IPS-11a (cell line): ENCODE measurements at regions not wholly inside any gene's neighbourhood (a gene's known extent, or its start where the extent isn't known, plus 50 kb on each side); places are given as distances from the start of the nearest gene placed in this dataset.

Experiments
- H3K4me3 ChIP-seq: one replicate; pipeline ENCODE4 v1.5.1; 2013; ENCODE audit warnings: low read depth, low read length, control low read depth

DNA sequence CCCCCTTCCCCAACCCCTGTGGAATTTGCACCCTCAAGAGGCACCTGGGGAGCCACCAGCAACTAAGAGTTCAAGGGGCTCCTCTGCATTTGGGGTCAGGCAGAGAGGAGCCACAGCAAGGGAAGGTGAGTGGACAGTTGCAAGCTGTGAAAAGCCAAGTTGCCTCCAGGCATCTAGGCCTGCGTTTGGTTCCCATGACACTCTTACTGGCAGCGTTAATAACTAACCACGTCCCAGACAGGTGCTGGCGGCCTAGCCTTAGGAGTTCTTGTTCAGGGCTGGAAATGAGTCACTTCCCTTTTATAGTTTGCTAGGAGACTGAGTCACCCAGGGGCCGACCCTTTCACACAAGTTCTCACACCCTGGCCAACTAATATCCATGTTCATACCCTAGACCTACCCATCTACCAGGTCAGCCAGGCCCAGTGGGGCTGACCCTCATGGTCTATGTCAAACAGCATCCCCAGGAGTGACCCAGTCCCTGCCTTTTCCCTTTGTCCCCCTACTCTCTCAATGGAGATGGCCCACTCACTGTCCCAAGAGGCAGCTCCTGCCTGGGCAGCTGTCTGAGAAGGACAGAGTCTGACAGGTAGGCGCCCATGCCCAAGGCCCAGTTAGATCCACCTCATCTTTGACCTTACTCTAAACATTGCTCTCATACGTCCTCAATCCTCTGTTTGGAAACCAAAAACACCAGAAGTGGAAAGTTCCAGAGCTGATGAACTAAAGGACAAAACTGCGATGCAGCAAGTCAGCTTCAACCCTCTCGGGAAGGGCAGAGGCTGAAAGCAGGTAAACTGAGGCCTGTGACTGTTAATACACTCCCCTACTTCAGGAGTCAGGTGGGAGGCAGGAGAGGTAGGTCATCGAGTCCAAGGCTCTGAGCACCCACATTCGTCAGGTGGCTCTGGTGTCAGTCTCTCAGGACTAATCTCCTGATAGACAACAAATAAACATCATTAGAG lies 300.6 kb downstream of the SOX9 start:
- H3K4me3 ChIP-seq, result no peak overlapping the region

DNA sequence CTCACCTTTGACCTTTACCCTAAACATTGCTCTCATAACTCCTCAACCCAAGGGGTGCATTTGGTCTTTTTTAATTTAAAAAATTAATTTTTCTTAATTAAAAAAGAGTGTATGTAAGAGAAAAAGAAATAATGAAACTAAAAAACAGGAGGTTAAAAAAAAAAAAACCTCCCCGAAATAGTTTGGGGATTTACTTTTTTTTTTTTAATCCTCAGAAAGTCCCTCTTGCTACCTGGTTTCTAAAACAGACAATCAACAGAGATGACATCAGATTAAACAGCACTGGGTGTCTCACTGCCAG lies 301.3 kb downstream of the SOX9 start:
- no peak overlapping the region for H3K4me3 ChIP-seq

DNA sequence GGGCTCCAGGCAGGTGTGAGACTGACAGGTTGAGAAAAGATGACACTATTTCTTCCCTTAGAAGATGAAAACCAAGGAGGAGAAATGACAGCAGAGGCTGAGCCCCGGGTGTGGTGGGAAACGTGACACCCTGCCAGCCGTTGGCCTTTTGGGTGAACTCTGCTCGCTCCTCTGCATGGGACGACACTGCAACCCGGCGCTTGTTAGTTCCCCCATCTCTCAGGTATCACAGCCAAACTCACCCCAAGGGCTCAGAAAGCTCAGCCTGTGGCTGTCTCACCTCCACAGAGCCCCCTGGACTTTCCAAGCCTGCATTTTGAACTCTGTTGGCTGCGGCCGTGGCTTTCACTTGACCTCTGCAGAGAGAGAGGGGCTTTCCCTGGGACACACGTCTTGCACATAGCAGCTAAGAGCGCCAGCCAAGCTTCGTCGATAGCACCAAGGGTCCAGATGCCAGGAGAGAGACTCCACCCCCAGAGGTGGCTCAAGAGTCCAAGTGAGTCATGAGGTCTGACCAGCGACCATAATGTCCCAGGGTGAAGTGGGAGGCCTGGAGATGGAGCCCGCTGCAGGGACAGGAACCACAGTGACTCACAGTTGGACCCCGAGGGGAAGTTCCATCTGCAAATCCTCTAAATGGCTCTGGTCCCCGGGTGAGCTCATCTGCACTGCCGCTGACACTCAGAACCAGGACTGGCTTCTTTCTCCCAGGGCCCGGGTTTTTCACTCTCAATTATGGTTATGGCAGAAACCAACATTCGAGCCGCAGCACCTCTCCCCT lies 301.9 kb downstream of the SOX9 start:
- H3K4me3 ChIP-seq, result no peak overlapping the region

DNA sequence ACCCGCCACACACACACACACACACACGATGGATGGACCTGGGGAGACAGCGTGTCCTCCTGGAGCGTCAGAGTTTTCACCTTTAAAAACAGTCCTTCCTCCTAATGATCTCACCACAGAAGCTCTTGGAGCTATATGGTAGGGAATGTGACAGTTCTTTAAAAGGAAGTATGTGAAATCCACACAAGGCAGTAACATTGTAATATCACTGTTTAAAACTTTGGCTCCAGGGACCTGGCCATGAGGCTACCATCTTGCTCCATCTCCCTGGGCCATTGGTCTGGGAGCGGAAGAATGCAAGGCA lies 302.4 kb downstream of the SOX9 start:
- H3K4me3 ChIP-seq, result no peak overlapping the region

DNA sequence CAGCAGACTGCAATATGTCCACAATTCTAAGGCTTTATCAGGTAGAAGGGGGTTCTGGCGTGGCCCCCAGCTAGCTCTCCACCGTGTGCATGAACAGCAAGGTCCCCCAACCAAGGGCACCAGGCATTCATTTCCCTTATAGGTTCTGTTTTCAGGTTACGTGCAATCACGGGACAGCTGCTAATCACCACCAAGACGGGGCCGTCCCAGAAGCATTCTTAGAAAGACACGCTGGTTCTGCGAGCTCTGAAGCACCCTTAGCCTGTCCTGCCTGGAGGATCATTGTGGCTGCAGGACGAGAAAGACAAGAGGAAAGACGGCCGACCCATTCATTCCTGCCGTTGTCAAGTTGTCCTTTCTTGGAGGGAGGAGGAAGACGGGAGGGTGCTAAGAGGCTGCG lies 302.9 kb downstream of the SOX9 start:
- H3K4me3 ChIP-seq, result no peak overlapping the region

DNA sequence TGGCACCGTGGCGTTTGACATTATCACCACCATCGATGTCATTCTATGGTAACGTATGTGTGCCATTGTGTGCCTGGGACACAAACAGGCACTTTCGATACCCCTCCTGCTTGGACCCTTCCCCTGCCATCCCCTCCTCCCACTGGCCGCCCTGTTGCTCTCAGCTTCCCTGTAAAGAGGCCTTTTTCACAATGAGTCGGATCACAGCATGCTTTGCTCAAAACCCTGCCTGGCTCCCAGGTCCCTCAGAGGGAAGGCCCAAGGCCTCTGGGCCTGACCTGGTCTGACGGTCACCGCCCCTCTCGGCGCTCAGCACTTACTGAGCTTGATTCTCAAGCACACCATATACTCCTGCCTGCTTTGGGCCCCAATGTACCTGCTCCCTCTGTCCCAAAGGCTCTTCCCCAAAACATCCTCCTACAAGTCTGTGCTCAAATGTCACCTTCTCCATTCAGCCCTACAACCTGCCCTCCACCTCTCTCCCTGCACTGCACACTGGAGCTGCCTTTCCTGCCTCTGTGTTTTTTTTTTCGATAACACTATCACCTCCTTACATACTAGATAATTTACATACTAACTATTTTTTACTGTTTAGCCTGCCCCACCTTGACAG lies 303.8 kb downstream of the SOX9 start:
- H3K4me3 ChIP-seq, result no peak overlapping the region

- no peak overlapping the region for H3K4me3 ChIP-seq
Measured at GRCh38 chr17:72425133-72425793, 304.4 kb downstream of the SOX9 start.

DNA sequence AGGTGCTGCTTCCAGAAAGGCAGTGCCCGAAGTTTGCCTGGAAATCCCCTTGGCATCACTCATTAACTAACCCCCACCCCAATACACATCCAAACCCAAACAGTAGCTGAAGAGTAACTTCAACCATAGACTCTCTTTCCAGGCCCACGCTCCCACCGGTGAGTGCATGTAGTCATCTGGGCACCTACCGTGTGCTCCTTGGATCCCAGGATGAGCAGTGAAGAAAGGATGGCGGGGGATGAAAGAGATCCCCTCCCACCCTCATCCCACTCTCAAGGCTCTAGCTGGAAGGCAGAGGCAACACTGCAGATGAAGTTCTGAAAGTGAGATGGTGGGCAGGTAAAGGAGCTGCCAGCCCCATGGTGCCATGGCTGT lies 305.0 kb downstream of the SOX9 start:
- no peak overlapping the region for H3K4me3 ChIP-seq

- no peak overlapping the region for H3K4me3 ChIP-seq
Measured at GRCh38 chr17:72426321-72426720, 305.5 kb downstream of the SOX9 start.

DNA sequence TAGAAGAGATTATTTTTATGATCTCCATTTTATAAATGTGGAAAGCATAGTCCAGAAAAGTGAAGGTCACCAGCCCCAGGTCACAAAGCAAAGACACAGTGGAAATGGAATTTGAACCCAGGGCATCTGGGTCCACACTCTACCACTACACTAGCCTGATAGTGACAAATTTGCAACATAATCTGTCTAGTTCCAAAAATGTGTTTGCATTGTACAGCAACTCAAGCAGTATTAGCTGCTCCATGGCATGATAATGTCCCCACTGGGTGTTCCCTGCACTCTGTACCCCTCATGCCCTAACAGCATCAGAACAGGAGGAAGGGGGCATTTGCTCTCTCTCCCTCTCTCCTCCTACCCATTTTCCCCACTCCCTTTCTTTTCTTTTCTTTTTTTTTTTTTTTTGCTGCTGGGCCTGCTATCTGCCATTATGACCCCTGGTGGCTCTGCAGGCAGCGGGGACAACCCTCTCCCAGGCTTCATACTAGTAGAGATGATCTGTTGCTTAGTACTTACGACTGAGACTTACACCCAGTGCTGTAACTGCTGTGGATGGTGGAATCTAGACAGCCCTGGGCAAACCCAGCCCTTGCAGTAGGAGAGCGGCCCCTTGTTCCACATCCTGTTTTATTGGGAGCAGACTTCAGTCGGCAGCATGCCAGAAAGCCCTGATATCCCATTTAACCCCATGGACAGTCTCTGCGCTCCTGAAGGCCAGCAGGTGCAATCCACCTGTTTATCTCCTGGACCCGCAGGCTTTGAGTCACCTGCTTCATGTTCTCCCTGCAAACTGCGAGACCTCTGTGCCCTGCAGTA lies 306.3 kb downstream of the SOX9 start:
- H3K4me3 ChIP-seq, result no peak overlapping the region

DNA sequence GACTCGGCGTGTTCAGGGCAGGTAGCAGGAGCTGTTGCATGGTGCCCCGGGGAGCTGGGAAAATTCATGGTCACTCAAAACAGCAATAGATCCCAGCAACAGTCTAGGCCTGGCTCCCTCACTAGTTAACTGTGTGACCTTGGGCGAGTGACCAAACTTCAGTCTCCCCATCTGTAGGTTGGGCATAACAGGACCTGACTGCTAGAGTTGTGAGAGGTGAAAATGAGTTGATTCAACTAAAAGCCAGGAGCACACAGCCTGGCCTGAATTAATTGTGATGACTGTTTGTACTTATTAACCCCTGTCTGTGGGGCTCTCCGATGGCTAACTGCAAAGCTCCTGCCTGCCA lies 306.9 kb downstream of the SOX9 start:
- H3K4me3 ChIP-seq, result no peak overlapping the region

GRCh38 chr17:72429066-72429638 lies 308.3 kb downstream of the SOX9 start:
- no peak overlapping the region for H3K4me3 ChIP-seq

DNA sequence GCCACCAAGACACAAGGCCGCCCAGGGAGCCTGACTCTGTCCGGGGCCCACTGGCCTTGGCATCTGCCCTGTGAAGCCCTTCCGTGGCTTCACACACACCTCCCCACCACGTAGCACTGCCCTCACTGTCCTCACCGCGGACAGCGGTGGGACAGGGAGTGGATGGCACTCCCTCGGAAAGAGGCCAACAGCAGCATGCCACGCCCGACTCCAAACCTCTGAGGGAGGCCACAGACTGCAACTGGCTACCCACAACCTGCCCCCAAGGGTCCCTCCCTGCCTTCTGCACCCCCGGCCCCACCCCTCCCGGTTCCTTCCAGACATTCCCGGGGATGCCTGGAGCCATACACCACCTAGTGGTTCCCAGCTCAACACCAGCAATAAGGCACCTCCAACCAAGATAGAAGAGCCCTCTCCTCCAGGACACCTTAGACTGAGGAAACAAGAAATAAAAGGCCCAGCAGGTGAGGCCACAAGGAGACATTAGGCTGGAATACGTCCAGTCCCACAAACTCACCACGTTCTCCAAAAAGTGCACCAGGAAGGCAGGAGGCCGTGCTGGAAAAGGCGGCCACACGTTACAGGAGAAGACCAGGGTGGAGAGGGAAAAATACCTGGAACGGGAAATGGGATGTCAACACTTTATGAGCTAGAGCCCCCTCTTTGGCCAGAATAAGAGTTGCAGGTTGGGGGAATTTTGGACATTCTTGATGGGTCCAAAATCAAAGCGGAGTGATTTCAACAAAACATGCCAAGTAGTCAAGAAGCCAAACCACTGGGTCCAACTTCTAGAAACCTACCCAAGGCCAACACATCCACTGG lies 310.0 kb downstream of the SOX9 start:
- H3K4me3 ChIP-seq, result no peak overlapping the region

- no peak overlapping the region for H3K4me3 ChIP-seq
Measured at GRCh38 chr17:72432143-72432621, 311.4 kb downstream of the SOX9 start.

GRCh38 chr17:72432881-72433280 lies 312.1 kb downstream of the SOX9 start:
- H3K4me3 ChIP-seq, result no peak overlapping the region

DNA sequence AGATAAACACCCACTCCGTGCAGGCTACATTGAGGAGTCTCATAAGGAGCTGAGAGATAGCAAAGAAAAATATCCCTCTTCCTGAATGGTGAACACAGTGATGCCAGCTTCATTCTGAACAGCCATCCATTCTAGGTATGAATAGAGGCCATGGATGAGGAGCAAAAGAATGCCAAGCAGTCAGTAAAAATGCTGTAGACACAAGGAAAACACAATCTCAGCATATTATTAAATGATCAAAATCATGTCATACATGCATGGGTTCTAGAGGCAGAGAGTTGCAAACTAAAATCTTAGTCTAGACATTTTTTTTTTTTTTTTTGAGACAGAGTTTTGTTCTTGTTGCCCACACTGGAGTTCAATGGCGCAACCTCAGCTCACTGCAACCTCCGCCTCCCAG lies 313.0 kb downstream of the SOX9 start:
- no peak overlapping the region for H3K4me3 ChIP-seq

DNA sequence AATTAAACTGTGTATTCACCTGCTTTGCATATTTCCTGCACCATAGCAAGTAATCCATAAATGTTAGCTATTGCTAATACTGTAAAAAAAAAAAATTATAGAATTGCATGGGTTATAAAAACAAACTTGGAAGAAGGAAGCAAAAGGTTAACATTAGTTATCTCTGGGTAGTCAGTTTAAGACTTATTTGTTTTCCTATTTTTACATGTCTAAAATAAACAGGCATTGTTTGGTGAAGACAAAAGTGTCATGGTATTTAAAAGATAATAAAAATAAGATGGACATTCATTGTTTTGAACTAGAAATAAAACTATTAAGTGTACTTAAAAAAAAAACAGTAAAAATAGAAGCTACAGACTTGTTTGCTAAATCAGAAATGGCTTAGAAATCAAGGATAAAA lies 313.8 kb downstream of the SOX9 start:
- H3K4me3 ChIP-seq, result no peak overlapping the region

- no peak overlapping the region for H3K4me3 ChIP-seq
Measured at GRCh38 chr17:72434991-72435618, 314.3 kb downstream of the SOX9 start.

DNA sequence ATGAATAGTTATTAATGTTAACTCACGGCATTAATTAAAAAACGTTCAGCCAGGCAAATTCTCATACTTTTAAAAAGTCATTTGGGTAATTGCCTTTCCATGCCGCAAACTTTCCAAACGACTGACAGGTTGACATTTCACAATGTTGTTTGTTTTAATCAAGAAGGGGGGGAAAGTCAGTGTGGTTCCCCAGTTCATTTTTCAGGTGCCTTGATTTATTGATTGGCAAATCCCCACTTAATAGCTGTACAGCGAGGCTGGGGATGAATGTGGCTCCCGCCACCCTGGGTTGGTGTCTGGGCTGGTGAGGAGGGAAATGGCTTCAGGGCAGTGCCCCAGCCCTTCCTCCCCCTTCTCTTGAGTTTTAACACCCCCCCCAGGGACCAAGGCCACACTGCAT lies 318.0 kb downstream of the SOX9 start:
- H3K4me3 ChIP-seq, result no peak overlapping the region
